Fibroblast of mammary gland (primary cell): ENCODE measurements at regions not wholly inside any gene's neighbourhood (a gene's known extent, or its start where the extent isn't known, plus 50 kb on each side); places are given as distances from the start of the nearest gene placed in this dataset.
A peak's percentile ranks its signal among the peaks of the same experiment; 100 is the strongest.

Experiments
- DNase-seq: peaks from one replicate; pipeline ENCODE4 v3.0.0-alpha.2; 2010; ENCODE audit warnings: low read depth
- H3K4me3 ChIP-seq: 2 replicates; pipeline ENCODE4 v1.5.1; 2011; ENCODE audit warnings: low read depth, mild to moderate bottlenecking, low read length, moderate library complexity; ENCODE audit not compliant: control insufficient read depth
- CTCF ChIP-seq: conservative IDR thresholded peaks from 2 replicates; pipeline ENCODE4 v1.5.1; 2011; ENCODE audit warnings: low read depth, low read length, inconsistent platforms; ENCODE audit not compliant: control insufficient read depth, insufficient read depth

GRCh38 chr4:8526363-8526855 lies 53.8 kb upstream of the GPR78 start:
- TF ChIP-seq CTCF, result no peak
- no peak for DNase-seq
- no peak overlapping the region for H3K4me3 ChIP-seq

- no peak for TF ChIP-seq CTCF
- peak; percentile 77 for DNase-seq
- no peak overlapping the region for H3K4me3 ChIP-seq
Measured at GRCh38 chr4:8528713-8529112, 51.5 kb upstream of the GPR78 start.
